ENCODE measurements at regions not wholly inside any gene's neighbourhood (a gene's known extent, or its start where the extent isn't known, plus 50 kb on each side); places are given as distances from the start of the nearest gene placed in this dataset.

- peaks cover 0 to 9% of the 10 kb centered on the region in 2 donors for H3K4me1 ChIP-seq (replicated peaks in 1 of 2)
- in situ Hi-C loops (cut with MboI; ENCODE audit: low pct_unique_long_range_greater_than_20kb in 2 of 9, low sequenced_read_pairs in 9 of 9, unreplicated experiment in 9 of 9) = no loop called here
- 6 to 100% (median 72%) methylated on average over 1 to 4 of the region's 4 CpGs for WGBS, 10 experiments
- no peak overlapping the region for H3K27ac ChIP-seq
- no peak for ATAC-seq (replicated peaks in 6 of 8)
- no peak overlapping the region for H3K4me3 ChIP-seq
Measured at GRCh38 chr15:97836003-97836402, 124.5 kb upstream of the ARRDC4 start.

DNA sequence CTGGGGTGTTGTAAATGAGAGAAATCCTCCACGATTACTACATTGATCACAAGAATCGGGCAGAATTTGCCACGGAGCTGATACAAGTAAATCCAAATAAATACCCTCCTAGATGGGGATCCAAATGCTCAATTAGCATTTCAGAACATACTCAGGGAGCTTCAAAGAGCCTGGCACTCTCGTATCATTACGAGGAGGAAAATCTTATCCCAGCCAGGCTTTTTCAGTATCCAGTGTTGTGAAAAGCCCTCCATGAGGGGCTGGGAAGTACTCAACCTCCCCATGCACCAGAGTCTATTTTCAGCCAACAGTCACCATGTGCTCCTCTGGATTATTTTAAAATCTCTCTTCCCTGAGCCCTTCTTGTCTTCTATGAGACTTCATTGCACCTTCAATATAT lies 122.6 kb upstream of the ARRDC4 start:
- ATAC-seq (replicated peaks in 6 of 8) = no peak
- Histone ChIP-seq H3K4me1 (replicated peaks in 1 of 2) (peaks cover 0 to 9% of the 10 kb centered on the region in 2 donors), H3K4me3 (no peak overlapping the region), H3K27ac (no peak overlapping the region)
- in situ Hi-C loops (cut with MboI; ENCODE audit: low pct_unique_long_range_greater_than_20kb in 2 of 9, low sequenced_read_pairs in 9 of 9, unreplicated experiment in 9 of 9) = no loop called here
- WGBS, 10 experiments = 0 to 74% (median 57%) methylated on average over 2 to 5 of the region's 5 CpGs; no CpG with 5 or more reads in 1 of the 10 experiments

DNA sequence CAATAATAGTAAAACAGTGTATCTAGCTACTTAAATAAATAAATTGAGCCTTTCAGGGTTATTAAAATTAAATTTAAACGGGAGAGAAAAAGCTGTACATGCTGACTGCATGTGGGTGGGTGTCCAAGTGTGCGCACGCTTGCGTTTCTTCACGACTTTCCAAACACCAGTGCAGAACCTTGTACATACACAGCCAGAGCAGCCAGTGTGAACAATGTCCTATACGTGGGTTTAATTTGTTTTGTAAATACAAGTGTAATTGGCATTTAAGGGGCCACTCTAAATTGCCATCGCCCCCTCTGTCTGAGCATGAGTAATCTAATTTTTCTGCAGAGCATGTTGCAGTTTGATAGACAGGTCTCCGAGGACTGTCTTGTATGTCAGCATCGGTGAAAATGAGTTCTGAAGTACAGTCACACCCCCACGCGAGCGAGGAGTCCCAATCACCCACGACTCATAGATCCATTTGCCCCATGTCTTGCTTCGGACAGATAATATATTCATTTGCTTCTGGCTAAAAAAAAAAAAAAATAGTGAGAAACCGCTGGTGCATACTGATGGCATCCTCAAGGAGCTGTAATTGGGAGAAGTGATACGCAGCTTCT lies 121.8 kb upstream of the ARRDC4 start:
- Histone ChIP-seq H3K27ac (no peak overlapping the region), H3K4me1 (replicated peaks in 1 of 2) (peaks cover 0 to 9% of the 10 kb centered on the region in 2 donors), H3K4me3 (no peak overlapping the region)
- ATAC-seq (replicated peaks in 6 of 8) = no peak
- in situ Hi-C loops (cut with MboI; ENCODE audit: low pct_unique_long_range_greater_than_20kb in 2 of 9, low sequenced_read_pairs in 9 of 9, unreplicated experiment in 9 of 9) = no loop called here
- 27 to 94% (median 83%) methylated on average over 2 to 15 of the region's 16 CpGs; no CpG with 5 or more reads in 1 of the 10 experiments for WGBS, 10 experiments

DNA sequence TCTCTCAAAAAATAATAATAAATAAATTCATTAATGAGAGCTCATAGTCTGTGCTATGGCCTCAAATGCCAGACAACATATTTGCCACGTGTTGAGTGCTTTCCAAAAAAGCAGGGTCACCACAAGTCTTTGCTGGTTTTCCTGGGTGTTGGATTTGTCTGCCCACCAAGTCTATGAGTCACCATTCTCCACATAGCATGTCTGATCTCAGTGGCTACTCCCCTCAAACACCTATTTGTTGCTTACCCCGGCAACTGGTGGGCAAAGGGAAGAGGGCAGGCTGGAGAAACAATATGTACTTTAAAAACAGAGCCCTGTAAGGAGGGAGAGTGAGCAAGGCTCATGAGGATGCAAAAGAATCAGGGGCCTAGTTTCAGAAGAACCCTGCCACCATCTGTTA lies 120.0 kb upstream of the ARRDC4 start:
- no peak overlapping the region for H3K27ac ChIP-seq
- peaks cover 0 to 9% of the 10 kb centered on the region in 2 donors for H3K4me1 ChIP-seq (replicated peaks in 1 of 2)
- in situ Hi-C loops (cut with MboI; ENCODE audit: low pct_unique_long_range_greater_than_20kb in 2 of 9, low sequenced_read_pairs in 9 of 9, unreplicated experiment in 9 of 9) = no loop called here
- 0 to 86% (median 60%) methylated on average over 1 to 2 of the region's 2 CpGs; no CpG with 5 or more reads in 6 of the 10 experiments for WGBS, 10 experiments
- H3K4me3 ChIP-seq = no peak overlapping the region
- no peak for ATAC-seq (replicated peaks in 6 of 8)

- Histone ChIP-seq H3K4me3 (no peak overlapping the region), H3K27ac (no peak overlapping the region), H3K4me1 (replicated peaks in 1 of 2) (peaks cover 0 to 9% of the 10 kb centered on the region in 2 donors)
- WGBS, 10 experiments = 10 to 100% (median 93%) methylated on average over 1 to 3 of the region's 3 CpGs; no CpG with 5 or more reads in 1 of the 10 experiments
- in situ Hi-C loops (cut with MboI; ENCODE audit: low pct_unique_long_range_greater_than_20kb in 2 of 9, low sequenced_read_pairs in 9 of 9, unreplicated experiment in 9 of 9) = no loop called here
- ATAC-seq (replicated peaks in 6 of 8) = no peak
Measured at GRCh38 chr15:97841558-97841957, 118.9 kb upstream of the ARRDC4 start.

GRCh38 chr15:97849183-97849582 lies 111.3 kb upstream of the ARRDC4 start:
- no peak for ATAC-seq (replicated peaks in 6 of 8)
- H3K27ac ChIP-seq = no peak overlapping the region
- 0 to 100% (median 58%) methylated on average over 1 to 6 of the region's 6 CpGs; no CpG with 5 or more reads in 4 of the 10 experiments for WGBS, 10 experiments
- H3K4me3 ChIP-seq = no peak overlapping the region
- in situ Hi-C loops (cut with MboI; ENCODE audit: low pct_unique_long_range_greater_than_20kb in 2 of 9, low sequenced_read_pairs in 9 of 9, unreplicated experiment in 9 of 9) = no loop called here
- no peaks in the 10 kb centered on the region for H3K4me1 ChIP-seq (replicated peaks in 1 of 2)

DNA sequence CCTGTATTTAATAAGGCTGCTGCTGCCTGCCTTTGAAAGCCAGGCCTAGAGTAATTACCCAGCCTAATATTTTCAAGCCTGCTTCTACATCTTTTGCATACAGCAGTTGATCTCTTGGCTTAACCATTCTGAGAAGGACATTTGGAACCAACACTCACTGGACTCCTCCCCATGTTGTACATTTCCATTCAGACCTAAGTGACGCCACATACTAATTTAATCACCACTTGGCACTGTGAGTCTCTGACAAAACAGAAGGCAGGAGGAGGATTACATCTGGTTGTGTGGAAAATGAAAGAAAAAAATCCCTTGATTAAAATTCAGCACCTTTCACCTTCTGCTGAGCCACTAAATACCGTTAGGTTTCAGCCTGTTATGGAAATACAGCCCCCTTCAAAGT lies 102.2 kb upstream of the ARRDC4 start:
- no peak for ATAC-seq (replicated peaks in 6 of 8)
- no peaks in the 10 kb centered on the region for H3K4me1 ChIP-seq (replicated peaks in 1 of 2)
- in situ Hi-C loops (cut with MboI; ENCODE audit: low pct_unique_long_range_greater_than_20kb in 2 of 9, low sequenced_read_pairs in 9 of 9, unreplicated experiment in 9 of 9) = no loop called here
- 0 to 75% (median 30%) methylated on average over 1 to 2 of the region's 2 CpGs; no CpG with 5 or more reads in 2 of the 10 experiments for WGBS, 10 experiments
- no peak overlapping the region for H3K4me3 ChIP-seq
- H3K27ac ChIP-seq = no peak overlapping the region

DNA sequence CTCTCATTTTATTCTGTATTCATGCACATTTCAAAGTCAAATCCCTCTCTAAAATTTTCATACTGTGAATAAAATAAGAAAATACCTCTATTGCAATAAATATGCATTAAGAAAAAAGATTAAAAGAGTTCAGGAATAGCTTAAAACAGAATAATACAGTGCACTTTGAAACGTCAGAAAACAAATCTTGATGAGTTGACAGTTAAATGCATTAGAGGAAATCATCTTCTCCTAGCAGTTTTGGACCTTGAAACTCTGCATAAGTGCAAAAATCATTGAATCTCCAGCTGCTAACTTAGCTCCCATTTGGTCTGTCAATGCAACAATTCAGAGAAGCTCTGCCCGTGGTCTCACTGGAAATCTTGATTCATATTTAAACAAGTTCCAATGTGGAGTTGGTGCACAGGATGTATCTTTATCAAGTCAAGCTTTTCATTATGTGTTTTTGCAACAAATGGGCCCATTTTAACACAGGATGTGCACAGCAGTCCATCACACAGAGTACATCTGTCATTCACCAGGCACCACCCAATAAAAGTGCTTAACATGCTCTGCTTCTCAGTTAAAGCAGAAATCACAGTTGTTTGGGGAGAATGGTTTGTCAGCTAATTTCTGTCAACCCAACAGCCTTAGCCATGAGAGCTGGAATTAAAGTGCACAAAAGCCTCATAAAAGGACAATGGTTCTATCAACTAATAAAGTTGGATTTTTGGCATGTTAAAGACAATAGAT lies 98.8 kb upstream of the ARRDC4 start:
- Histone ChIP-seq H3K4me1 (replicated peaks in 1 of 2) (no peaks in the 10 kb centered on the region), H3K4me3 (no peak overlapping the region), H3K27ac (no peak overlapping the region)
- no peak for ATAC-seq (replicated peaks in 6 of 8)
- in situ Hi-C loops (cut with MboI; ENCODE audit: low pct_unique_long_range_greater_than_20kb in 2 of 9, low sequenced_read_pairs in 9 of 9, unreplicated experiment in 9 of 9) = no loop called here
- 0 to 86% (median 50%) methylated on average over 1 to 2 of the region's 2 CpGs; no CpG with 5 or more reads in 2 of the 10 experiments for whole genome bisulfite sequencing, 10 experiments

GRCh38 chr15:97866959-97867358 lies 93.5 kb upstream of the ARRDC4 start:
- in situ Hi-C loops (cut with MboI; ENCODE audit: low pct_unique_long_range_greater_than_20kb in 2 of 9, low sequenced_read_pairs in 9 of 9, unreplicated experiment in 9 of 9) = no loop called here
- Histone ChIP-seq H3K4me3 (no peak overlapping the region), H3K27ac (no peak overlapping the region), H3K4me1 (replicated peaks in 1 of 2) (no peaks in the 10 kb centered on the region)
- ATAC-seq (replicated peaks in 6 of 8) = no peak
- 0 to 100% (median 79%) methylated on average over 1 to 8 of the region's 9 CpGs; no CpG with 5 or more reads in 4 of the 10 experiments for WGBS, 10 experiments

GRCh38 chr15:97867870-97868269 lies 92.6 kb upstream of the ARRDC4 start:
- WGBS, 10 experiments = 0 to 80% (median 33%) methylated on average over 1 to 4 of the region's 4 CpGs; no CpG with 5 or more reads in 2 of the 10 experiments
- no peak for ATAC-seq (replicated peaks in 6 of 8)
- Histone ChIP-seq H3K27ac (no peak overlapping the region), H3K4me1 (replicated peaks in 1 of 2) (no peaks in the 10 kb centered on the region), H3K4me3 (no peak overlapping the region)
- in situ Hi-C loops (cut with MboI; ENCODE audit: low pct_unique_long_range_greater_than_20kb in 2 of 9, low sequenced_read_pairs in 9 of 9, unreplicated experiment in 9 of 9) = no loop called here

DNA sequence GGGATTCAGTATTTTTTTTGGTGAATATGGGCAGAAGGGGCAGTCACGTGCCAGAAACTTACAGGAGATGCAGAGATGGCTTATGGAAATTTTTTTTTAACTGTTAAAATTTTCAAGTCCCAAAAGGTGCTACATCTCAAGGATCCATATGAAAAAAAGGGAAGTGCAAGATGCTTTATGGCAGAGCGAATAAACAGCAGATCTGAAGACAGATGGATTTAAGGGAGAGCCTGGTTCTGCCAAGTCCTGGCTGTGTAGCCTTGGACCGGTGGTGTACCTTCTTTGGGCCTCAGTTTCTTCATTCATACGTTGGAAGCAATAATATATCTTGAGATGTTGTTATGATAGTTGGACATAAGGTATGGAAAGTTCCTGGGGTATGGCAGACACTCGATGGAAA lies 91.5 kb upstream of the ARRDC4 start:
- Histone ChIP-seq H3K4me1 (replicated peaks in 1 of 2) (no peaks in the 10 kb centered on the region), H3K4me3 (no peak overlapping the region), H3K27ac (no peak overlapping the region)
- in situ Hi-C loops (cut with MboI; ENCODE audit: low pct_unique_long_range_greater_than_20kb in 2 of 9, low sequenced_read_pairs in 9 of 9, unreplicated experiment in 9 of 9) = no loop called here
- ATAC-seq (replicated peaks in 6 of 8) = no peak
- 0 to 81% (median 62%) methylated on average over 1 to 5 of the region's 5 CpGs; no CpG with 5 or more reads in 1 of the 10 experiments for WGBS, 10 experiments

DNA sequence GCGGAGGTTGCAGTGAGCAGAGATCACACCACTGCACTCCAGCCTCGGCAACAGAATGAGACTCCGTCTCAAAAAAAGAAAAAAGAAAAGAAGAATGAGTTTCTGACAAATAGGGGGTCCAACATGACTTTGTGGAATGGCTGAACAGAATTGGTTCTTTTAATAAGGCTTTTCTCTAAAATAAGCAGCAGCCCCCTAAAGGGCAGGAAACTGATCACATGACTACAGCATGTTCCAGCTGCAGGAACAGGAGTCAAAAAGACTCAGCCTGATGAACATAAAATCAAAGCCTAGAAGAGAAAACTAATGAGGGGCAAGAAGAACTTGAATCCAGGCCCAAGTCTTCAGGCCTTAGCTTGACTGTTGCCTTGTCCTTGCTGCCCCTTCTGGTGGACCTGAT lies 89.7 kb upstream of the ARRDC4 start:
- Histone ChIP-seq H3K4me3 (no peak overlapping the region), H3K27ac (no peak overlapping the region), H3K4me1 (replicated peaks in 1 of 2) (no peaks in the 10 kb centered on the region)
- in situ Hi-C loops (cut with MboI; ENCODE audit: low pct_unique_long_range_greater_than_20kb in 2 of 9, low sequenced_read_pairs in 9 of 9, unreplicated experiment in 9 of 9) = no loop called here
- WGBS, 10 experiments = 17 to 100% (median 89%) methylated on average over 1 to 3 of the region's 3 CpGs; no CpG with 5 or more reads in 1 of the 10 experiments
- ATAC-seq (replicated peaks in 6 of 8) = no peak

- in situ Hi-C loops (cut with MboI; ENCODE audit: low pct_unique_long_range_greater_than_20kb in 2 of 9, low sequenced_read_pairs in 9 of 9, unreplicated experiment in 9 of 9) = no loop called here
- peak in 1 of 8 experiments; percentile 44 for ATAC-seq (replicated peaks in 6 of 8)
- WGBS, 10 experiments = 8 to 82% (median 55%) methylated on average over 1 to 9 of the region's 12 CpGs; no CpG with 5 or more reads in 4 of the 10 experiments
- H3K27ac ChIP-seq = no peak overlapping the region
- no peak overlapping the region for H3K4me3 ChIP-seq
- no peaks in the 10 kb centered on the region for H3K4me1 ChIP-seq (replicated peaks in 1 of 2)
Measured at GRCh38 chr15:97874139-97874538, 86.4 kb upstream of the ARRDC4 start.

Measured in motor neuron (in vitro differentiated cells).